C4-2B (cell line): ENCODE measurements at regions not wholly inside any gene's neighbourhood (a gene's known extent, or its start where the extent isn't known, plus 50 kb on each side); places are given as distances from the start of the nearest gene placed in this dataset.

Experiments
- H3K27ac ChIP-seq: fragments of 450-650 bp; 2 replicates; pipeline ENCODE4 v1.5.1; 2017
- ZFX ChIP-seq: fragments of 450-650 bp; IDR thresholded peaks from 2 replicates; pipeline ENCODE4 v1.6.1; 2017
- TF ChIP-seq, protein P1 (sequence below): fragments of 450-650 bp; conservative IDR thresholded peaks from 2 replicates; pipeline ENCODE4 v1.5.1; 2017; ENCODE audit warnings: mild to moderate bottlenecking

DNA sequence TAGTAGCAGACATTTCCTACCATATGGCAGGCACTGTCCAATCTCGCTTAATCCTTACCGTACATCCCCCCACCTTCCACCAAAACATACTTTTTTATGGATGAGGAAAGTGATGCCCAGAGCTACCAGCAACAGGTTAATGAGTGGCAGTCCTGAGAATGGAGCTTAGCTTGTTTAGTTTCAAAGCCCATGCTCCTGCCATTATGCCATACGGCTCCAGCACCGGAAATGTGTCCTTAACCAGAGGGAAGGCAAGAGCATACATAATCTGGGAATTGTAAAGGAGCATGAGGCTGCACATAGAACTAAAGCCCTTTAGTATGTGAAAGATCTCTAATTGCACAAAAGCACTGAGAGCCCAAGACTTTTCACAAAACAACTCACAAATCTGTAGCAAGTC lies 155.9 kb upstream of the PHYHIPL start:
- TF ChIP-seq, protein P1, sequence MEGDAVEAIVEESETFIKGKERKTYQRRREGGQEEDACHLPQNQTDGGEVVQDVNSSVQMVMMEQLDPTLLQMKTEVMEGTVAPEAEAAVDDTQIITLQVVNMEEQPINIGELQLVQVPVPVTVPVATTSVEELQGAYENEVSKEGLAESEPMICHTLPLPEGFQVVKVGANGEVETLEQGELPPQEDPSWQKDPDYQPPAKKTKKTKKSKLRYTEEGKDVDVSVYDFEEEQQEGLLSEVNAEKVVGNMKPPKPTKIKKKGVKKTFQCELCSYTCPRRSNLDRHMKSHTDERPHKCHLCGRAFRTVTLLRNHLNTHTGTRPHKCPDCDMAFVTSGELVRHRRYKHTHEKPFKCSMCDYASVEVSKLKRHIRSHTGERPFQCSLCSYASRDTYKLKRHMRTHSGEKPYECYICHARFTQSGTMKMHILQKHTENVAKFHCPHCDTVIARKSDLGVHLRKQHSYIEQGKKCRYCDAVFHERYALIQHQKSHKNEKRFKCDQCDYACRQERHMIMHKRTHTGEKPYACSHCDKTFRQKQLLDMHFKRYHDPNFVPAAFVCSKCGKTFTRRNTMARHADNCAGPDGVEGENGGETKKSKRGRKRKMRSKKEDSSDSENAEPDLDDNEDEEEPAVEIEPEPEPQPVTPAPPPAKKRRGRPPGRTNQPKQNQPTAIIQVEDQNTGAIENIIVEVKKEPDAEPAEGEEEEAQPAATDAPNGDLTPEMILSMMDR, result no peak
- H3K27ac ChIP-seq, result no peak overlapping the region

GRCh38 chr10:59025981-59026765 lies 150.3 kb upstream of the PHYHIPL start:
- TF ChIP-seq, protein P1, result no peak
- no peak for TF ChIP-seq ZFX
- H3K27ac ChIP-seq, result no peak overlapping the region

DNA sequence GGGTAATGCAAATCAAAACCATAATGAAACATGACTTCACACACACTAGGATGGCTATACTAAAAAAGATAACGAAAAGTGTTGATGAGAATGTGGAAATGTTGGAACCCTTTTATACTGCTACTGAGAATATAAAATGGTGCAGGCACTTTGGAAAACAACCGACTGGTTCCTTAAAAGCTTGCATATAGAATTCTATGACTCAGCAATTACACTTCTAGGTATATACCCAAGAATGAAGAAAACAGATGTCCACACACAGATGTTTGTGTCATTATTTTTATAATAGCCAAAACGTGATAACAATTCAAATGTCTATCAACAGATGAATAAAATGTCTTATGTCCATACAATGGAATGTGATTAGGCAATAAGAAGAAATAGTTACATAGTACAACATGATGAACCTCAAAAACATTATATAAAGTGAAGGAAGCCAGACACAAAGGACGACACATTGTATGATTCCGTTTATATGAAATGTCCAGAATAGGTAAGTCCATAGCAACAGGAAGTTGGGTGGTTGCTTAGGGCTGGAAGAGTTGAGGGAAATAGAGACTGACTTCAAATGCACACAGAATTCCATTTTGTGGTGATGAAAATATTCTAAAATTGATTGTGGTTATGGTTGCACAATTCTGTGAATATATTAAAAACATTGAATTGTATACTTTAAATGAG lies 148.3 kb upstream of the PHYHIPL start:
- TF ChIP-seq ZFX, result no peak
- TF ChIP-seq, protein P1, result no peak
- H3K27ac ChIP-seq, result no peak overlapping the region

GRCh38 chr10:59033622-59034021 lies 142.8 kb upstream of the PHYHIPL start:
- H3K27ac ChIP-seq, result no peak overlapping the region
- TF ChIP-seq, protein P1, result no peak
- TF ChIP-seq ZFX, result no peak

DNA sequence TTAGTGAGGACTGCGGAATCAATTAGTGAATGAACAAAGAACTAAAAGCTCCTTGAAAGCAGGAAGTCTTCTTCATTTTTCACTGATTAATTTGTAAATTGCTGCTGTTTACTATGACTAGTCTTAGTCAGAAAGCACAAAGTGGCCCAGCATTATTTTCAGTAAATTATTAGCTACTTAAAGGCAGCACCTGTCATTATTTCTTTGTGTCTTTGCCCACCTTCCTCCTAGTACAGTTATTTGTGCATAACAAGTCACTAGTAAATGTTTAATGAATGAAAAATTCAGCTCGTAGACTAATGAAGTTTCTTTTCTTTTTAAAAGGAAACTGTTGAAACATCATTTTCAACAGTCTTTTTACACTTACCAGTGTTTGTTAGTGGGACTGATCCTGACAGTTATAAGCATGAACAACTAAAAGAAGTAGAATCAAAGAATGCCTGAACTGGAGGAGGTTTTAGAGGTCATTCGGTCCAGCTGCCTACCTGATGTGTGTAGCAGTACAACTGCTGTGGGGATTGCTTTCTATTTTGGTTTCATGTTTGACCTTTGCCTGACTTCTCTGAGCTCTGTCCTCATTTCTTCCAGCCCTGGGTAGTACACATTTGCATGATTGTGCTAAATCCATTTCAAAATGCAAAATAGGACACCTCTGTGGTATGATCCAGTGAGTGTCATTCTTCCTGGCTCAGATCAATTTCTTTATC lies 140.0 kb upstream of the PHYHIPL start:
- H3K27ac ChIP-seq, result no peak overlapping the region
- TF ChIP-seq, protein P1, result no peak
- no peak for TF ChIP-seq ZFX

GRCh38 chr10:59037018-59037389 lies 139.4 kb upstream of the PHYHIPL start:
- no peak for TF ChIP-seq ZFX
- H3K27ac ChIP-seq, result no peak overlapping the region

DNA sequence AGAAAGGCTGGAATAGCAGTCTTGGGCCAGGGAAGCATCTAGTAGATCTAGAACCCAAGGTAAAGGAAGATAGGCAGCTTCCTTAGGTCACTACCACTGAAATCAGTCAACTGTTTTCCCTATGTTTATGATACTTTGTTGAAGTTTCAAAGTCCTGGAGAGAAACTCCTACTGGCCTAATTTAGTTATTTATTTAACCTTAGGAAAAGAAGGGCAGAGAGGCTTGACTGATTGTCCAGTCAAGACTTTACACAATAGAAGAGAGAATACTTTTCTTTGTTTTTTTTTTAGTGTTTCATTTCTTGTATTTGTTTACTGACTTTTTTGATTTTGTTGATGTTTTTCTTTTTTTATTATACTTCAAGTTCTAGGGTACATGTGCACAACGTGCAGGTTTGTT lies 138.9 kb upstream of the PHYHIPL start:
- TF ChIP-seq ZFX, result no peak
- TF ChIP-seq, protein P1, result no peak

More for the DNA sequence above, 138.9 kb upstream of the PHYHIPL start:
- no peak overlapping the region for H3K27ac ChIP-seq
